Right ventricle myocardium superior (tissue), 1 donor: ENCODE measurements at regions not wholly inside any gene's neighbourhood (a gene's known extent, or its start where the extent isn't known, plus 50 kb on each side); places are given as distances from the start of the nearest gene placed in this dataset.

Experiments used
- ATAC-seq: fragments of 200-7000 bp; cut with Tn5 transposase; one replicate; pipeline ENCODE4 v1.9.1; 2020; ENCODE audit warnings: mild to moderate bottlenecking; ENCODE audit not compliant: poor library complexity
- DNase-seq: peaks from one replicate; pipeline ENCODE4 v3.0.0-alpha.2; 2020
- intact Hi-C: fragments of 100-400 bp; cut with DNase I; formaldehyde crosslinking; loops from one replicate; pipeline ENCODE4 v1.11.2; 2022
- donor health status: DM: no; HTN: yes; CAD: no; lungs with severe emphysema.

- ATAC-seq (no peak), DNase-seq (no peak)
- intact Hi-C loops: no loop called here
Measured at GRCh38 chr13:73411067-73411809, 352.4 kb downstream of the KLF5 start.

- intact Hi-C loops: no loop called here
- ATAC-seq (no peak), DNase-seq (no peak)
Measured at GRCh38 chr13:73406454-73406853, 347.6 kb downstream of the KLF5 start.

- intact Hi-C loops: no loop called here
- DNase-seq (no peak), ATAC-seq (no peak)
Measured at GRCh38 chr13:73404581-73404980, 345.8 kb downstream of the KLF5 start.

DNA sequence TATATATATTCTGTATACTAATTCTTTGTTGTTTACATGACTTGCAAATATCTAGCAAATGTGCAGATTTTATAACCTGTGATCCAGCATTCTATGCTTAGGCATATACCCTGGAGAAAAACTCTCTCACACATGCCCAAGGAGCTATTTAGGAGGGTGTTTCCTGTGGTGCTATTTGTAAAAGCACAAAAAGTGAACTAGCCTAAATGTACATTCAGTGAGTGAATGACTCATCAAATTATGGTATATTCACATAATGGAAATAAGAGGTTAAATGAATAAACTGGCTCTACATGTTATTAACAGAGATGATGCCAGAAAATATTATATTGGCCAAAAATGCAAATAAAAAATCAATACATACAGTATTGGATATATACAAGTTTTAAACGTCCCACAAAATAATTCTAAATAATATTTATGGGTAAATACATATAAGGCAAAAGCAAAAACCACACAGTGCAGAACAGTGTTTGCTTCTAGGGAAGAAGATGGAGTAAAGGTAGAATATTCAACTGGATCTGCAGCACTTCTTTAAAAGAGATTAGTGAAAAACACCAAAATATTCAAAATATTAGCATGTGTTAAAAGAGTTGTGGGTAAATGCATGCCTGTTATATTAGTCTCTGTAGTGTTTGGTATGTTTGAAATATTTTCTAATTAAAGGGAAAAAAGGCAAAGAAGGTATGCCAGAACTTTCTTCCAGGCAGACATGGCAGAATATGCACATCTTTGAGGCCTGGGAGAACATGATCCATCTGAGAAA lies 344.7 kb downstream of the KLF5 start:
- intact Hi-C loops: no loop called here
- no peak for DNase-seq
- no peak for ATAC-seq

GRCh38 chr13:73401769-73402168 lies 343.0 kb downstream of the KLF5 start:
- intact Hi-C loops: no loop called here
- DNase-seq (no peak), ATAC-seq (no peak)

- ATAC-seq (no peak), DNase-seq (no peak)
- intact Hi-C loops: no loop called here
Measured at GRCh38 chr13:73399347-73400216, 340.8 kb downstream of the KLF5 start.

DNA sequence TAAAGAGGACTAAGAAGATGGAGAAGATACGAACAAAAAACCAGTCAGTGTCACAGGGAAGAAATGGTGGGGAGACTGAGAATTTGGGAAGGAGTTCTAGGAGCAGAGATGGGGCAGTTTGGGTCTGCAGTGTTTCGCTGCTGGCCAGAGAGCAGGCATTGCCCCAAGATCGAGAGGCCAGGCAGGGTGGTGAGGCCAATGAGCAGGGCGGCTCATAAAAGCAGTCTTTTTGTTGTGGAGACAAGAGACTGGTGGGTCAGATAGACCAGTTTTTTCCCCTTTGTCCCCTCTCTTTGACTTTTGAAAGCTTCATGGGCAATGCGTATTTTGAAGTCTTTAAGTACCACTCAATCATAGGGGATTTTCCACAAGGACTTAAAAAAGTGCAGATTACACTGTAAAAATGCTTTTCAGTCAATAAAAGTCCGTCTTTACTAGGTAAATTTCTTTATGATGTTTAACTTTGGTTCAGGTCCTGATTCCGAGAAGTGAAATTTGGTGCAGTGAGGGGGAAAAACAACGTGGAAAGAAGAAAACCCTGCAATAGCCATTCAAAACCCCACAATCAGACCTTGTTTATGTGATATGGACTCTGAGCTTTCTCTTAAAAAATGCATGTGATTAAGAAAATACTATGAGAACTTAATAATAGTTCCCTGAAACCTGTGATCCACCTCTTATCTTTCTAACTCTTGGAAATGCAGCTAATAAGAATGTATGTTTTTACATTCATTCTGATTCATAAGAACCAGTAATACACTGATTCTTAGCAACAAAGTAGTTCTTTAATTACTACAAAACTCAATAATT lies 338.9 kb downstream of the KLF5 start:
- intact Hi-C loops: no loop called here
- ATAC-seq: no peak
- DNase-seq: no peak

DNA sequence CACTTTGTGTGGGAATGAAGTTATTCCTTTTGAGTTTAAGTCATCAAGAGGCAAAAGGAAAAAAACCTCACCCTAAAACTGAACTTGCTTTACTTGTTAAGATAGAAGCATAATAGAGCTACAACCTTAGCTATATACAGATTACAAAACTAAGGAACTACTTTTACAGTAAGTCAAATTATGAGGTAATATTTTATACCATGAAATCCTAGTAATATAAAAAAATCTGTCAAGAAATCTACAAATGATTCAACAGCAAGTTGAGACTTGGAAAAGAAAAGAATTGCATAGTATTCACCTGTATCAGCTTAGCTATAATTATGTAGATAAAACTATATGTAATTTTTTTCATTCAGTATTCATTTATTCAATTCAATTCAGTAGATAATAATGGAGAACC lies 335.3 kb downstream of the KLF5 start:
- DNase-seq: no peak
- intact Hi-C loops: no loop called here
- no peak for ATAC-seq

DNA sequence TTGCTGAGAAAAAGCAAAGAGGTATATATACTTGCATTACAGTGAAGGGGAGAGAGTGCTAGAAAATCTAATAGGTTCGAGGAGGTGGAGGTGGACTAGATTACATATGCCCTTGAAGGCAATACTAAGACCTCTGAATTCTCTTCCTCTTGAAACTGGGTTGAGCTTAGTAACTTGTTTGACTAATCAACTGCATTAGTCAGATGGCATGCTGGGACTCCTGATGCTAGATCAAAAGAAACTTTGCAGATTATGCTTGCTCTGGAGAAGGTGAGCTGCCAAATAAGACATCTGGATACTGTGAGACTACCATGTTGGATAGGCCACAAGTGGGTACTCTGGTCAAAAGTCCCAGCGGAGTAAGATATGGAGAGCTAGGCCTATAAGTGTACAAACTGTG lies 331.3 kb downstream of the KLF5 start:
- intact Hi-C loops: no loop called here
- ATAC-seq (no peak), DNase-seq (no peak)

- ATAC-seq (no peak), DNase-seq (no peak)
- intact Hi-C loops: no loop called here
Measured at GRCh38 chr13:73388586-73388985, 329.8 kb downstream of the KLF5 start.

- DNase-seq: no peak
- intact Hi-C loops: no loop called here
- no peak for ATAC-seq
Measured at GRCh38 chr13:73387318-73387717, 328.5 kb downstream of the KLF5 start.

DNA sequence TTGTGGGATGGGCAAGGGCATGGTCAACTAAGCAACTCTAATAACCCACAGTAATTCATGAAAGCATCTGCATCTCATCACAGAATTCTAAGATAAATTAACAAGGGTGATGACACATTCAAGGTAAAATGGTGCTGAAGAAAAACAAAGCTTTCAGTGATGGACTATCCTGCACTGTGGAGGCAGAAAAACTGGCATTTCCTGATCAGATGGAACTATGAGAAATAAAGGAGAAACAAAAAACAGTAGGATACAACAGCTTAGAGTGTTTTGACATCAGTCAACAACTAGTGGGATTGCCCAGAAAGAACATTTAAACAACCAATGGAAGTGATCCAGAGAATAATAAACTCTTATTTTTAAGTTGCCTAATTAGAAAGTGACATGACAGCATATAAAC lies 327.0 kb downstream of the KLF5 start:
- ATAC-seq (no peak), DNase-seq (no peak)
- intact Hi-C loops: no loop called here

GRCh38 chr13:73372666-73373627 lies 314.1 kb downstream of the KLF5 start:
- ATAC-seq (no peak), DNase-seq (no peak)
- intact Hi-C loops: no loop called here

DNA sequence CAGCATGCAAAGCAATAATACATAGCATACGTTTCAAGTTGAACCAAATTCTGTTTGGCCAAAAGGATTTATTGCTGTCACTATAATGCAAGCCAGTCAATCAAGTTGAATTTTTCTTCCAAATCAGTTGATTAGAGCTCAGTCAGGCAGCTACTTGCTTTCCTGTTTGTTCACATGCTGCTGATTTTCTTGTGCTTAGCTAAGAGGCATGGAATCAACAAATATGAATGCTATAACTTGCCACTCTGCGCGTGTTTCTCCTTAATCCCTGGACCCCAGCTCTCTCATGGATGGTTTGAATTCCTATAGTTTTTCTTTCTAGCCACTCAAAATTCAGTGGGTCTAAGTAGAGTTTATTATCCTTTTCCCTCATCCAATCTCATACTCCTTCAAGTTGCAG lies 311.3 kb downstream of the KLF5 start:
- ATAC-seq (no peak), DNase-seq (no peak)
- intact Hi-C loops: no loop called here

- intact Hi-C loops: no loop called here
- no peak for DNase-seq
- no peak for ATAC-seq
Measured at GRCh38 chr13:73369095-73369494, 310.3 kb downstream of the KLF5 start.

DNA sequence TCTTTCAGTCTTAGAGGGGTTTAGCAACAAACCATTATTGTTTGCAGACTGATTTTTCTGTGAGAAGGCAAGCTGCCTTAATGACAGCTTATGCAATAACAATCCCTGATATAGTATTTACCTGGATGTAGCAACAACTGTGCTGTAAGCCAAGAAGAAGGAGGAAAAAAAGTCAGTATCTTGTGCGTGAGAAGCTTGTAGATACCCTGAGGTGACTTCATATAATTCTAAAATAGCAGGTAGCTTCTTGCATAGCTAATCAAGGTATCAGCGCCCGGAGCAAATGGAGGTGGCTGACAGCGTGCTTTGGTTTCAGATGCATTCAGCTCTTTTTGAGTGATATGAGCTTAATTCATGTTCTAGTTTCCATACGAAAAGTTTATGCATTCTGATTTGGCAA lies 309.8 kb downstream of the KLF5 start:
- intact Hi-C loops: no loop called here
- no peak for ATAC-seq

GRCh38 chr13:73367886-73368285 lies 309.1 kb downstream of the KLF5 start:
- intact Hi-C loops: no loop called here
- no peak for DNase-seq
- ATAC-seq: no peak

More for the DNA sequence above, 309.8 kb downstream of the KLF5 start:
- no peak for DNase-seq

- ATAC-seq: no peak
- intact Hi-C loops: no loop called here
Measured at GRCh38 chr13:73366241-73366640, 307.4 kb downstream of the KLF5 start.

More at GRCh38 chr13:73366241-73366640, 307.4 kb downstream of the KLF5 start:
- DNase-seq: no peak
